HCT116 (cell line): ENCODE measurements at regions not wholly inside any gene's neighbourhood (a gene's known extent, or its start where the extent isn't known, plus 50 kb on each side); places are given as distances from the start of the nearest gene placed in this dataset.

ENCODE experiments used
- ELF1 ChIP-seq: IDR thresholded peaks from 2 replicates; pipeline ENCODE4 v1.6.1; 2012; ENCODE audit warnings: low read depth, borderline replicate concordance
- EZH2phosphoT487 ChIP-seq: fragments of 200-600 bp; IDR thresholded peaks from 2 replicates; pipeline ENCODE4 v1.6.1; 2018; ENCODE audit warnings: antibody characterized with exemption, borderline replicate concordance
- POLR2AphosphoS5 ChIP-seq: IDR thresholded peaks from 2 replicates; pipeline ENCODE4 v1.6.1; 2011; ENCODE audit warnings: mild to moderate bottlenecking, low read depth, low read length, moderate library complexity
- RAD21 ChIP-seq: IDR thresholded peaks from 2 replicates; pipeline ENCODE4 v1.6.1; 2012; ENCODE audit warnings: low read depth, mild to moderate bottlenecking
- SIN3A ChIP-seq: IDR thresholded peaks from 2 replicates; pipeline ENCODE4 v1.6.1; 2012; ENCODE audit warnings: low read depth
- ZBTB33 ChIP-seq: IDR thresholded peaks from 2 replicates; pipeline ENCODE4 v1.6.1; 2011; ENCODE audit warnings: mild to moderate bottlenecking, low read length, moderate library complexity; ENCODE audit not compliant: insufficient replicate concordance; ENCODE audit errors: extremely low read depth
- TF ChIP-seq, protein P1 (sequence below), 3 experiments: fragments of 200-600 bp in 1 of 3; sonication (generic) in 1 of 3; IDR thresholded peaks in 2 of 3; conservative IDR thresholded peaks in 1 of 3; 2 replicates each; pipeline ENCODE4 v1.5.1; 2012 to 2017; ENCODE audit warnings: low read depth in 2 of 3, low read length in 2 of 3, antibody characterized with exemption in 1 of 3, borderline replicate concordance in 1 of 3, control low read depth in 1 of 3, mild to moderate bottlenecking in 1 of 3, mixed read lengths in 1 of 3, mixed run types in 1 of 3, moderate library complexity in 1 of 3; ENCODE audit not compliant: insufficient read depth in 1 of 3
- TF ChIP-seq, protein P2 (sequence below): IDR thresholded peaks from 2 replicates; pipeline ENCODE4 v1.6.1; 2012

DNA sequence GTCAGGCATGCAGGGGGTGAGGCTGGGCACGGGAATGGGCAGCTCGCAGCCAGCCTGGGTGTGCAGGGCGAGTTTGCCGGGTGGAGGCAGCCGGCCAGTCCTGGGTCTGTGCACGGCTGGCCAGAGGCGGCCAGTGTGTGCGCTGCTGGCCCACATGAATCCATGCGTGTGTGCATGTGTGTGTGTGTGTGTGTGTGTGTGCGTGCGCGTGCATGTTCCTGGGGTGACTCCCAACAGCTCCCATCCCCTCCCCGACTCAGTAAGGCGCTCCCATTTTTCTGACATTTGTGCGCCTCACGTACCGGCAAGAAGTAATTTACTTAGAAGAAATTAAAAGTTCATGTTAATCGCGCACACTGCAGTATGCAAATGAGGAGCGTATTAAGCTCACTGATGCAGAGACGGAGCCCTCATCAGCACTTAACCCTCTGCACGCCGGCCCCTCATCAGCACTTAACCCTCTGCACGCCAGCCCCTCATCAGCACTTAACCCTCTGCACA is 55.4 kb upstream of the ACSF3 start (continued):
- TF ChIP-seq, protein P1, sequence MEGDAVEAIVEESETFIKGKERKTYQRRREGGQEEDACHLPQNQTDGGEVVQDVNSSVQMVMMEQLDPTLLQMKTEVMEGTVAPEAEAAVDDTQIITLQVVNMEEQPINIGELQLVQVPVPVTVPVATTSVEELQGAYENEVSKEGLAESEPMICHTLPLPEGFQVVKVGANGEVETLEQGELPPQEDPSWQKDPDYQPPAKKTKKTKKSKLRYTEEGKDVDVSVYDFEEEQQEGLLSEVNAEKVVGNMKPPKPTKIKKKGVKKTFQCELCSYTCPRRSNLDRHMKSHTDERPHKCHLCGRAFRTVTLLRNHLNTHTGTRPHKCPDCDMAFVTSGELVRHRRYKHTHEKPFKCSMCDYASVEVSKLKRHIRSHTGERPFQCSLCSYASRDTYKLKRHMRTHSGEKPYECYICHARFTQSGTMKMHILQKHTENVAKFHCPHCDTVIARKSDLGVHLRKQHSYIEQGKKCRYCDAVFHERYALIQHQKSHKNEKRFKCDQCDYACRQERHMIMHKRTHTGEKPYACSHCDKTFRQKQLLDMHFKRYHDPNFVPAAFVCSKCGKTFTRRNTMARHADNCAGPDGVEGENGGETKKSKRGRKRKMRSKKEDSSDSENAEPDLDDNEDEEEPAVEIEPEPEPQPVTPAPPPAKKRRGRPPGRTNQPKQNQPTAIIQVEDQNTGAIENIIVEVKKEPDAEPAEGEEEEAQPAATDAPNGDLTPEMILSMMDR (IDR thresholded peaks at IDR 0.05 in 2 of 3, conservative IDR thresholded peaks at IDR 0.05 in 1 of 3; ENCODE audit: borderline replicate concordance in 1 of 3, insufficient read depth in 1 of 3, low read depth in 2 of 3, low read length in 2 of 3): no peak
- TF ChIP-seq ZBTB33 (no peak), ELF1 (no peak), POLR2AphosphoS5 (no peak), RAD21 (no peak), SIN3A (no peak), EZH2phosphoT487 (no peak)
- TF ChIP-seq, protein P2, sequence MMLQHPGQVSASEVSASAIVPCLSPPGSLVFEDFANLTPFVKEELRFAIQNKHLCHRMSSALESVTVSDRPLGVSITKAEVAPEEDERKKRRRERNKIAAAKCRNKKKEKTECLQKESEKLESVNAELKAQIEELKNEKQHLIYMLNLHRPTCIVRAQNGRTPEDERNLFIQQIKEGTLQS: no peak
